GM04503 (cell line): ENCODE measurements at regions not wholly inside any gene's neighbourhood (a gene's known extent, or its start where the extent isn't known, plus 50 kb on each side); places are given as distances from the start of the nearest gene placed in this dataset.
"Not testable (repeated sequence)": the region's sequence is repeated elsewhere in the genome, so short reads cannot be mapped to it uniquely, and the experiment has no call there.

ENCODE experiments used
- DNase-seq: peaks from one replicate; pipeline ENCODE4 v3.0.0-alpha.2; 2012; ENCODE audit warnings: low read depth

DNA sequence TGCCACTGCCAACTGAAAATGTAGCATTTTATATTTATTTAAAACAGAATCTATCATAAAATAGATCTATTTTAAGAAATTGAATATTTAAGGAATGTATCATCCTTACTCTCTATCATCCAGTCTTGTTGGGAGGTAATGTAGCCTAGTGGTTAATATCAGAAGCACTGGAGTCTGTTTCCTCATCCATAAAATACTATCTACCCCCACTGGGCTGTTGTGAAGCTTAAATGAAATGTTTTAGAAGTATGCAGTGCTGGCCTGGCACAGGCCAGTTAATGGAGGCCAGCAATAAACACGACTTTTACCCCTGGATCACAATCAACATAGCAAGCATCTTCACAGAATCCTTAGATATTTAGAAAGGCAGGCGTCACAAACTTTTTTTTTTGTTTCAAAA lies 188.0 kb downstream of the CAND1 start:
- no peak for DNase-seq

DNA sequence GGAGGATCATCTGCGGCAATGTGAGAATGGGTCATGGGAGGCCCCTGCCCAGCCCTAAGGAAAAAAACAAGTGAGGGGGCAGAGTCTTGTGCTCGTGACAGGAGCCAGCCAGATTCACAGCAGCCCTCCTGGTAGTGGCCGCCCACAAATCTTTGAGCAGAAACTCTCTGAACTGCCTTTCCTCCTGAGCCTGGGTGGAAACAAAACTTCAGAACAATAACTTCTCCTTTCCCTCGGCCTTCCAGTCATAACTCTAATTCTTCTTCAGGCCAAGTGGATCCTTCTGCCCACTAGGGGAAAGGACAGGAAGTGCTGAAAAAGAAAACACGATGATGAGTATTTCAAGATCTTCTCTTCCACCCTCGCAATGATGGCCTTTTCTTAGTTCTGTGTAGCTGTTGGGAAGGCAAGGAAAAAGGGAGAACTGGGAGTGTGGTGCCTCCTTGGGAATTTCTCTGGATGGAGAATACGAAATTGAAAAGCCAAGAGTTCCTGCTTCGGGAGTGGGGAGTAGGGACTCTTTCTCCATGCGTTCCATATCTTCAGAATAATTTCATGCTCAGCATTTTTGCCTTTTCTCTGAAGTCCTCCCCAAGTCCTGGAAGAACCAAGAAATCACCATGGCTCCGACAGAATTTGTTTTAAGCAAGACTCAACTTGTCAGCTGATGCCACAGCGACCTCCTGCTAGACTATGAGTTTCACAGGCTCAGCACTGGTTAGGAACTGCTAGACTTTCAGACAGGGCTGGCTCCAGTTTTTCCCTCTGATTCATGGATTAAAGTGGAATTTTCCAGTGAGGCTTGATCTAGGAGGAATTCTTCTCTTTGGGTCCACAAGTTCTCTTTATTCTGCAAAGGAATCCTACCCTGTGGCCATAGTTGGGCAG lies 188.9 kb downstream of the CAND1 start:
- DNase-seq: no peak

DNA sequence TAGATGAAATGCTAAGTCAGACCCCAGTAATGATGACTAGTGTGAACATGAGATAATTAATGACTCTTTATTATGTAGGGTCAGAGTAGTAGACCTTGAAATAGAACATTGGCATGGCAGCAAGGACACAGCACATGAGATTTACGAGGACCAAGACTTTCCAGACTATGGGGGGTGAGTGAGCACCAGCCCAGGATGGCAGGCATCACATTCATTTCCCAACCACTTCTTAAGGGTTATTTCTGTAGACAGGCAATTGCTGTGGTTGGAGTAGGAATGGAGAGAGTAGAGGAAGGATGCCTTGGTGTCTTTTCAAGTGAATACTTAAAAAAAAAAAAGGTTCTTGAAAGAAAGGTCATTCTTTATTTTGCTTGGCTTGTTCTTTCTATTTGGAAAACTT lies 189.4 kb upstream of the DYRK2 start:
- no peak for DNase-seq

DNA sequence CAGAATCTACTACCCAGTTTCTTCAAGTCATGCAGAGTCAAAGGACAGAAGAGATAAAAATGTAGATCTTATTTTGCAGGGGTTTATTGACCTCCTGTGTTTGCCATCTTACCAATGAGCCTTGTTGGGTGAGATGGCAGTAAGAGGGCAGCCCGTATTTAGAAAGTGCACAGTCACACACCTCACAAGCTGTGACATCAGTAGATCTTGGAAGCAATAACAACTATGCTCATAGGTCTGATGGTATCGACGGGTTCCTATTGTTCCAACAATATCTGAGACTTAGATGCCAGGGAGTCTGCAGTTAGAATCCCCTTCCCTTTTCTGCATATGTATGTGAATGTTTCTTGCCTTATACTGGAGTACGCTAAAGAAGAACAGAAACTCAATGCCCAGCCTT lies 189.0 kb upstream of the DYRK2 start:
- DNase-seq: no peak

DNA sequence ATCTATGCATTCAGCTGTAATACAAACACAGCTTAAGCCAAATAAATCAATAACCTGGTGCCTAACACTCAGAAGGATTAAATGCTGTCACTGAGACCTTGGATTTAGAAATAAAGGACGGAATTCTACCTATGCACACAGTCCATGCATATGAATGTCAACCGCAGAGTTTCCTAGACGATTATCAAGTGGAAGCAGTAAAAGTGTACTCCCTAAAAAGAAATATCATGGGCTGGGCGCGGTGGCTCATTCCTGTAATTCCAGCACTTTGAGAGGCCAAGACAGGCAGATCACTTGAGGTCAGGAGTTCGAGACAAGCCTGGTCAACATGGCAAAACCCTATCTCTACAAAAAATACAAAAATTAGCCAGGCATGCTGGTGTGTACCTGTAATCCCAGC lies 188.2 kb upstream of the DYRK2 start:
- DNase-seq: no peak

DNA sequence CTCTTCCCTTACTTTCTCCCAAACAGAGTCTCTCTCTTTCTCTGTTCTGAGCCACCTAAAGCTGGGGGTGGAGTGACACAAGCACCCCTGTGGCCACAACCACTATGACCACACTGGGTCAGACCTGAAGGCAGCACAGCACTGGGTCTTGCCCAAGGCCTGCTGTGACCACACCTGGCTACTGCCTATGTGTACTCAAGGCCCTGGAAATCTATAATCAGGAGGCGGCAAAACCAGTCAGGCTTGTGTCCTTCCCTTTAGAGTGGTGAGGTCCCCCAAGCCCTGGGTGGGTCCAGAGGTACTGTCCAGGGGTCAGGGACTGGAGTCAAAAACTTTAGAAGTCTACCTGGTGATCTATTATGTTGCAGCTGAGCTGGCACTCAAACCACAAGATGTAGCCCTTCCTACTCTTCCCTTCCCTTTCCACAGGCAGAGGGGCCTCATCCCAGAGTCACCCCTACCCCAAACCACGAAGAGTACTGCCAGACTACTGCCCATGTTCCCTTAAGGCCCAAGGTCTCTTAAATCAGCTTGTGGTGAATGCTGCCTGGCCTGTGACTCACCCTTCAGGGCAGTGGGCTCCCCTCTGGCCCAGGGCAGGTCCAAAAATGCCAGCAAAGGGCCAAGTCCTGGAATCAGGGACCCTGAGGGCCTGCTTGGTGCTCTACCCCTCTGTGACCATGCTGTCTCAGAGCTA lies 179.8 kb upstream of the DYRK2 start:
- no peak for DNase-seq

DNA sequence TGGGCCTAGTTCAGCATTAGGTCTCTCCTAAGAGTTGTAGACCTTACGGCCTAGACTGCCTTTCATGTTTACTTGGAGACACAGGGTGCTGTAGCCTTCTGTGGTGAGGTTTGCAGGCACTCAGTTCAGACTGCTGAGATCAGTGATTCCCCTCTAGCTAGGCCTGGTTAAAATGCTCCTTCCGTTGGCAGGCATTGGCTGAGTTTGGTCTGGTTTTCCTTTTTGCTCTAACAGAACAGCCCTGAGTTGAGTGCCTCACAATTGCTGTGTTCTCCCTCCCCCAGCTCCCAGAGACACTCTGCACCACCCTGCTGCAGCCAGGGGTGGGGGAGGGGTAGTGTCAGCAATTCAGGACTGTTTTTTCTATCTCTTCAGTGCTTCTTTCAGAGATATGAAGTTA lies 178.9 kb upstream of the DYRK2 start:
- no peak for DNase-seq

DNA sequence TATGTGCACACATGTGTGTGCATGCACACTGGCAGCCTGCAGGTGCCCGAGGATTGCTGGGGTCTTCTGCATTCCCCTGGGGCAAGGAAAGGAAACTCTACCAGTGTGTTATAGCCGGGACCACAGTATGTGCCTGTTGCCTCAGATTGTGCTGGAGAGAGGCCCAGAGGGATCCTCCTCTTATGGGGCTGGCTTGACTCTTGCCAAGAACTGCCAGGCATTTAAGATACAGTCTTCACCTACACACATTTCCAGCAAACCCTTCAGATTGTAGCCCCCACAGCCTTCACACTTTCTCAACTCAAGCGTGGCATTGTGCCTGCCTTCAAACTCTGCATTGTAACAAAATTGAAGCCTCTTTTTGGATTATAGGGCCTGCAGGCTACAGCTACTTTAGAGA lies 176.7 kb upstream of the DYRK2 start:
- DNase-seq: no peak

DNA sequence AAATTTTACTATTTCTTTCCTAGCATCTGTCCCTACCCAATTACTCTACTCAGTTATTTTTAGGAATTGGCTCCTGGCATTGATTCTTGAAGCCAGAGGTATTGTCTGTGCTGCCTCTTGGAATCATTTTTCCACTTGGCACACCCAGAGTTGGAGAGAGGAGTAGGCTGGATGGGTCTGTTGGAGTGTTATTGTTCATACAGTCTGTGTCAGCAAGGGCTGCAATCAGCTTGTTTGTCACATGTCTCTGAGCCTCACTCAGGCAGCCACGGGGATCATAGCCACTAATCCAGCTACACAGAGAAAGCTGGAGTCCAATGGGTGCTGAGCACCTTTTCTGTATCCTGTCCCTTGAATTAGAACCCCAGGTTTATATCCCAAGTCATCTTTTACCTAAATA lies 176.0 kb upstream of the DYRK2 start:
- no peak for DNase-seq

DNA sequence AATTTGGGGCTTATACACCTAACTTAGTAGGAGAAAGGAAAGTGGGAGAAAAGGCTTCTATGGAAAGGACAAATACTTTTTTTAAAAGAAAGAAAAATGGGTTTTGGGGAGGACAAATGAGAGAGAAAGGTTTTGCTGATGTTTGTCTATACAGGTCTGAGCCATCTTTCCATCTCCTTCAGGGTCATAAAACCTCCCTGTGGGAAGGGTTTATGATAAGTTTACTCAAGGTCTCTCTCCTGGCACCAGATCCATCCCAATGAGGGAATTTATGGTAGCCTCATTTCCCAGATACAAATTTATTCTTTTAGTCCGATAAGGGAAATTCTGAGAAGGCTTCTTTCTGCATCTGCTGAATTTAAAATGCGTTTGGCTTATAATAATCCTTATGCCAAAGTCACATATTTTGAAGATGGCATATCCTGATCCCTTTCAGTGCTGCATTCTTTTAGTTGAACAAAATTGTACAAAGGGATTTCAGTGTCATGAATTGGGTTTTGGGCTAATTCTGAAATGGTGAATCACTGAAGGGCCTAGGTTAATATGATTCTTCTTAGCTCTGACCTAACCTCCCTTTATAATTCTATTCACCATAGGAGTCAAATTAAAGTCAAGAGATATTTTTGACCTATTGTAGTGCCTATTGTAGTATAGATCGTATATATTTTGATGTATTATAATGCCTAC lies 173.5 kb upstream of the DYRK2 start:
- no peak for DNase-seq

DNA sequence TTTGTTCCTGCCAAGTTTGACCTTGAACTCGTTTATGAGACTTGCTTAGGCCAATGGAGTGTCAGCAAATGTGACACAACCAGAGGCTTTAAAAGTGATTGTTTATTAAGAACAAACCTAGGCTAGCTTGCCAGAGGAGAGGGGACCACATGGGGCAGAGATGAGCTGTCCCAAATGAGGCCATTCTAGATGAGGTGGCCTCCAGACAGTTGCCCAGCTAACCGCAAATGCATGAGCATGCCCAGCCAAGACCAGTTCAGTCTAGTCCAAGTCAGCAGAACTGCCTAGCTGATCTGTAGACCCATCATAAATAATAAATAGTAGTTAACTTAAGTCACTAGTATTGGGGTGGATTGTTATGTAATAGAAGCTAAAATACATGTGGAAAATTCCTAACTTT lies 172.8 kb upstream of the DYRK2 start:
- DNase-seq: peak; percentile 72

DNA sequence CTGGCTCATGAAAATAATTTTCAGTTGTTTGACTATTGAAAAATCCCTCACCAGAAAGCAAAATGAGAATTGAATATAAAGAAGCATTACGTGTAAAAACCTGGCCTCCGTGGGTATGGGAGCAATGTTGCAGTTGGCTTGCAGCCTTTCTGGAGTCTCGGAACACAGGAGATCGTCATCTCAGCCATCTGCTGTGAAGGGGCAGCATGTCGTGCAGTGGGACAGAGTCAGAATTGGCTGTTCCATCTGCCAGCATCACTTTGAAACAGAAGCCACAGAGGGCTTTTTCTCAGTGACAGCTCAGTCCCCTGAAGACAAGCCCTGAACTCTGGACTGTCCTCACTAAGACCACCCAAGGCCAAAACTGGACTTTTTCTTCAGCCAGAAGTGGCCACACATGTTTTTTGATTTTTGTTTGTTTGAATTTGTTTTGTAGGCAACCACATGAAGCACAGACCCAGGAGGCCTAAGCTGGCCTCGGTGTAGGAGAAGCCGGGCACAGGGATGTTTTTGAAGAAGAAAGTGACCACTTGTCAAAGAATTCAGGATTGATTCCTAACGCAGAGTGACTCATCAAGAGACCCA lies 170.8 kb upstream of the DYRK2 start:
- no peak for DNase-seq

DNA sequence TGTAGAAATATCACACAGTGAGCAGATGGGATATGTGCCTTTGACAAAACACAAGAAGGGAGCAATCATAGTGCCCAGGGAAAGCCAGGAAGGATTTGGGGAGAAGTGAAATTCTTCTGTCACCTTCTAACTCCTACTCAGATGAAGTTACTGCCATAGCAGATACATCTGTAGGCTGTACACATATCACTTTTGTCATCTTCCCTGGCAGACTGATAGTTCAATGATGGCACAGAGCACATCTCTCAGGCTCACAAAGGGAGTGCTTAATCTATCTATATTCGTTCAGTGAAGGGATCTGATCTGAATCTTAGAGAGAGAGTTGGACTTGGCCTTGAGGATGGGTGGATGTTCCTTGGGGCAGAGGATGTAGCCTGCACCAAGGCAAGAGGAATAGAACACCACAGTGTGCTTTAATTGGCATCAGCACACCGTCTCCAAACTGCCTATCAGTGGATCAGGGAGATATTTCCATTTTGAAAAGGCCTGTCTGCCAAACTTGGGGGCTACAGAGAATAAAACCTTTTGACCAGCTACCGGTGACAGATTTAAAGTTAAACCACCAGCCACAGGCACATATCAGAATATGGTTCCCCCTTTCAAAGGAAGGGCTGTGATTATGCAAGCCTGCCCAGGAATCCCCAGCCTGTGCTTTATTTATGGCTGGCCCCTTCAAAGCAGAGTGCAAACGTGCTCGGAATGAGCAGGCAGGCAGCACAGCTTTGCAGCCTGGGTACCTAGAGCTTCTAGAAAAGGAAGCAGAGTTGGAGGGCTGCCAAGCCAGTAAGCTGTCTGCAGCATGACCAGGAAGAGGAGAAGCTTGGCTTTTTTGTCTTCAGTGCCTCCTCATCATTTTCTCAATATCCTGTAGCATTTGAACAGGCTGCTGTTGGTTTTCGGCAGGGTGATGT lies 165.5 kb upstream of the DYRK2 start:
- DNase-seq: no peak

DNA sequence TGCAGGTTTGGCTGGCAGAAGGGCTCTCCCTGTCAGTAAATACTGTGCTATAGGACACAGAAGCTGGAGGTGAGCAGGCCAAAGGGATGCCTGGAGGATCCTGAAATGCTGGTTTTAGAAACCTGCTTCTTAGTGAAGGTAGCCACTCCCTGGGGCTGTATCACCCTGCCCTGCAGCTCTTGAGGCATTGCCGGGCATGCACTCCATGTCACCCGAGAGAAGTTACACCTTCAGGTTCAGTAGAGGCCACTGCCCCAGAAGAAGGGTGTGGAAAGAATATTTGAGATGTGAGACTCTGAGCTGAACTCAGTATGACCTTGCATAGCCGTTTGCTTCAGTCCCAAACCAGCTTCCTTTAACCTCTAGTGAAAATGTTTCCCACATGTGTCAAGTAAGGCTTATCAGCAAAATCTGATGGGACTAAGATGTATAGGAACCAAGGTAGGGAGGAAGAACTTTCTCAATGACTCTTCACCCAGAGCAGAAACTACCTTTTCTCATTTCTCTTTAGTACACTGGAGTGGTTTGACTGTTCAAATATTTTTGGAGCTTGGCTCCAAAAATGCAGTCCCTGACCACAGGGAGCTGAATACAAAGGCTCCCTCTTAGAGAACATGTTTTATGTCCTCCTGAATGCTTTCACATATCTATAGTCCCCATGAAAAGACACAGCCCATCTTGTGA lies 164.5 kb upstream of the DYRK2 start:
- no peak for DNase-seq

DNA sequence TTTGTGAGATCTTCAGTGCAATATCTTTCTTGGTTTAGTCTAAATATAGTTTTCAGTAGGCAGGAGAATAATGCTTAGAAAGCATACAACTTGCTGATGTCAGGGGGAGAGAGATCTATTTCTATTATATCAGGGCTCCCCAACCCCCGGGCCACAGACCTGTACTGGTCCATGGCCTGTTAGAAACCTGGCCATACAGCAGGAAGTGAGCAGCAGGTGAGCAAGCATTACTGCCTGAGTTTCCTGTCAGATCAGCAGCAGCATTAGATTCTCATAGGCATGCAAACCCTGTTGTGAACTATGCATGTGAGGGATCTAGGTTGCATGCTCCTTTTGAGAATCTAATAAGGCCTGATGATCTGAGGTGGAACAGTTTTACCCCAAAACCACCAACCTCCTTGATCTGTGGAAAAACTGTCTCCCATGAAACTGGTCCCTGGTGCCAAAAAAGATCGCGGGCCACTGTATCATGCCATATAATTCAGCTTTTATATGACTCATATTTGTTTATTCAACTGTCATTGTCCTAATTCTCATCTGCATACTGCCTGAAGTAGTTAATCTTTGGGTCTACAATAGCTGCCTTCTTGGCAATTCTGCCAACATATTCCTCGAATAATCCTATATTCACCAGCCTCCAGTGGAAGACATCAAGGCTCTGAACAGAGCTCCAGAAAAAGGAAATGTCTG lies 163.6 kb upstream of the DYRK2 start:
- no peak for DNase-seq

DNA sequence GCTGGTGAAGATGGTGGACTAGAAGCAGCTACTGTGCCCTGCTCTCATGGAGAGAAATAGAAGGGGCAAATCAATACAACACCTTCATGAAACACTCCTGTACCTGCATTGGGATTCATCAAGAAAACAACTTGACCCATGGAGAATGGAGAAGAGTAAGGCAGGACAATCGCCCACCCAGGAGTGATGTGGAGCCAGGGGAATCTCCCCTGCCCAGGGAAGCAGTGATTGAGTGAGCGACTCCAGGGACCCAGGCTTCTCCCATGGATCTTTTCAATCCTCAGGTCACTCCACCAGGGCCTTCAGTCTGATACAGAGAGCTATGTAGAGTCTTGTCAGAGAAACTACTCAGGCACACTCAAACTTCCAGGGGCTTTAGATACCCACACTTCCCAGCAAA lies 161.9 kb upstream of the DYRK2 start:
- DNase-seq: no peak

DNA sequence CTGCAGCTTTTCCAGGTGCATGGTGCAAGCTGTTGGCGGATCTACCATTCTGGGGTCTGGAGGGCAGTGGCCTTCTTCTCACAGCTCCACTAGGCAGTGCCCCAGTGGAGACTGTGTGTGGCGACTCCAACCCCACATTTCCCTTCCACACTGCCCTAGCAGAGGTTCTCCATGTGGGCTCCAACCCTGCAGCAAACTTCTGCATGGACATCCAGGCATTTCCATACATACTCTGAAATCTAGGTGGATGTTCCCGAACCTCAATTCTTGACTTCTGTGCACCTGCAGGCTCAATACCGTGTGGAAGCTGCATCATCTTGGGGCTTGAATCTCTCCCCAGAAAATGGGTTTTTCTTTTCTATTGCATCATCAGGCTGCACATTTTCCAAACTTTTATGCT lies 160.2 kb upstream of the DYRK2 start:
- DNase-seq: not testable (repeated sequence)

DNA sequence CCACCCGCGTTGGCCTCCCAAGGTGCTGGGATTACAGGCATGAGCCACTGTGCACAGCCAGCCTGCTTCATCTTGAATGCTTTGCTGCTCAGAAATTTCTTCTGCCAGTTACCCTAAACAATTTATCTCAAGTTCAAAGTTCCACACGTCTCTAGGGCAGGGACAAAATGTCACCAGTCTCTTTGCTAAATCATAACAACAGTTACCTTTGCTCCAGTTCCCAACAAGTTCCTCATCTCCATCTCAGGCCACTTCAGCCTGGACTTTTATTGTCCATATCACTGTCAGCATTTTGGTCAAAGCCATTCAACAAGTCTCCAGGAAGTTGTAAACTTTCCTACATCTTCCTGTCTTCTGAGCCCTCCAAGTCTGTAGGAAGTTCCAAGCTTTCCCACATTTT lies 159.5 kb upstream of the DYRK2 start:
- no peak for DNase-seq

DNA sequence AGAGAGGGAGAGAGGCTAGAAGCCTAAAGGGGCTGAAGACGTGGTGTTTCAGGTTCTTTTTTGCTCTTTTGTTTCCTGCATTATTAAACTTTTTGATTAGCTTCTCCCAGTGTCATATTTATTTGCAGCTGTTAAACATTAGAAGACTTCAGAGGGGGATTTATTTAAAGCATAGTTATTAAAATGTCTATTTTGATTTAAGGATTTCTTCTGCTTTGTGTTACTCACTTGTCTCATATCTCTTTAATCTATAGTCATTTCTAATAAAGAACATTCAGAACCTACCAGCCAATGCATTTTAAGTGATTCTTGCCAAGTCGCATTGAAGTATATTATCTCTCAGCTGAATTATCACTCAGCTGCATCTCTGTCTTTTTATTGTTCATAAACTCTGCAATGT lies 152.0 kb upstream of the DYRK2 start:
- DNase-seq: no peak

DNA sequence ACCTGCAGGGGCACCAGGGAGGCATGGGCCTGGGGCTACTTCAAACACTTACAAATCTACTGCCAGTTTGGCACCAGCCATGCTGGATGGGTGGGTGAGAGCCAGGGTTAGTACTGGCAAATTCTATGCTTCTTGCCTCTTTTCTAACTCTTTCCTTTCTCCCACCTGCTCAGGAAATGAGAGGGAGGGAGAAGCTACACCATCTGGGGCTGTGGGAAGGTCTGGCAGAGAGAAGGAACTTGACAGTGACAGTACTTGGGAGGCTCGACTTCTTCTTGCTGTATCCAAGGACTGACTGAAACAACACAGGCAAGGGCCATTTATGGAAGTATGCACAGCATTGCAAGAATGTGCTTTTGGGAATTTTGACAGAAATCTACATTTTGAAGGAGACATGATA lies 149.6 kb upstream of the DYRK2 start:
- no peak for DNase-seq
